ENCODE measurements at regions not wholly inside any gene's neighbourhood (a gene's known extent, or its start where the extent isn't known, plus 50 kb on each side); places are given as distances from the start of the nearest gene placed in this dataset.

- no peaks in the 10 kb centered on the region for H4K20me1 ChIP-seq (ENCODE audit: insufficient read depth, low read length)
- no peak overlapping the region for H3K27ac ChIP-seq (ENCODE audit: low read depth, low read length, poor library complexity, severe bottlenecking)
- intact Hi-C loops (cut with micrococcal nuclease; ENCODE audit: unreplicated experiment): no loop called here
- no peaks in the 10 kb centered on the region for H3K36me3 ChIP-seq (ENCODE audit: insufficient read depth, low read length)
- no peak for DNase-seq (ENCODE audit: low spot score)
- H3K79me2 ChIP-seq (ENCODE audit: insufficient read depth, low read depth, low read length): no peaks in the 10 kb centered on the region
- no peaks in the 10 kb centered on the region for H3K9me3 ChIP-seq (ENCODE audit: low read length)
- TF ChIP-seq EZH2phosphoT487 (IDR thresholded peaks at IDR 0.05; ENCODE audit: borderline replicate concordance, low read depth, low read length) (no peak), CTCF (conservative IDR thresholded peaks at IDR 0.05; ENCODE audit: low read length) (no peak)
- POLR2A ChIA-PET: interaction anchor here (0.6 kb wide), 1 partner anchor 604 kb away, joined by 4 read pairs; no protein-coding TSS in a partner anchor
- CTCF ChIA-PET (ENCODE audit: unreplicated experiment): no interaction called here
- H2AFZ ChIP-seq (ENCODE audit: low read length): no peak overlapping the region
- H3K9me2 ChIP-seq (ENCODE audit: insufficient read depth, low read length): no peaks in the 10 kb centered on the region
- H3K4me1 ChIP-seq (ENCODE audit: insufficient read depth, low read length, poor library complexity, severe bottlenecking): no peaks in the 10 kb centered on the region
- H3K4me3 ChIP-seq (ENCODE audit: low read depth, low read length, poor library complexity, severe bottlenecking): no peak overlapping the region
- H3K4me2 ChIP-seq (ENCODE audit: low read length): no peak overlapping the region
- BruUV-seq (replicated peaks): no TSS peak
Measured at GRCh38 chr10:2895594-2896196, 171.7 kb upstream of the PFKP start.

- CTCF ChIA-PET (ENCODE audit: unreplicated experiment): no interaction called here
- H3K4me2 ChIP-seq (ENCODE audit: low read length): no peak overlapping the region
- TF ChIP-seq EZH2phosphoT487 (IDR thresholded peaks at IDR 0.05; ENCODE audit: borderline replicate concordance, low read depth, low read length) (no peak), CTCF (conservative IDR thresholded peaks at IDR 0.05; ENCODE audit: low read length) (no peak)
- no peak overlapping the region for H2AFZ ChIP-seq (ENCODE audit: low read length)
- no peaks in the 10 kb centered on the region for H3K79me2 ChIP-seq (ENCODE audit: insufficient read depth, low read depth, low read length)
- BruUV-seq (replicated peaks): no TSS peak
- no peaks in the 10 kb centered on the region for H4K20me1 ChIP-seq (ENCODE audit: insufficient read depth, low read length)
- no peaks in the 10 kb centered on the region for H3K9me3 ChIP-seq (ENCODE audit: low read length)
- intact Hi-C loops (cut with micrococcal nuclease; ENCODE audit: unreplicated experiment): no loop called here
- no peaks in the 10 kb centered on the region for H3K36me3 ChIP-seq (ENCODE audit: insufficient read depth, low read length)
- H3K9me2 ChIP-seq (ENCODE audit: insufficient read depth, low read length): no peaks in the 10 kb centered on the region
- H3K27ac ChIP-seq (ENCODE audit: low read depth, low read length, poor library complexity, severe bottlenecking): no peak overlapping the region
- POLR2A ChIA-PET: no interaction called here
- no peaks in the 10 kb centered on the region for H3K4me1 ChIP-seq (ENCODE audit: insufficient read depth, low read length, poor library complexity, severe bottlenecking)
- no peak for DNase-seq (ENCODE audit: low spot score)
- H3K4me3 ChIP-seq (ENCODE audit: low read depth, low read length, poor library complexity, severe bottlenecking): no peak overlapping the region
Measured at GRCh38 chr10:2893991-2894390, 173.4 kb upstream of the PFKP start.

- no peaks in the 10 kb centered on the region for H3K36me3 ChIP-seq (ENCODE audit: insufficient read depth, low read length)
- CTCF ChIA-PET (ENCODE audit: unreplicated experiment): no interaction called here
- H3K9me3 ChIP-seq (ENCODE audit: low read length): no peaks in the 10 kb centered on the region
- no peaks in the 10 kb centered on the region for H3K9me2 ChIP-seq (ENCODE audit: insufficient read depth, low read length)
- POLR2A ChIA-PET: no interaction called here
- no TSS peak for BruUV-seq (replicated peaks)
- TF ChIP-seq CTCF (conservative IDR thresholded peaks at IDR 0.05; ENCODE audit: low read length) (no peak), EZH2phosphoT487 (IDR thresholded peaks at IDR 0.05; ENCODE audit: borderline replicate concordance, low read depth, low read length) (no peak)
- no peaks in the 10 kb centered on the region for H3K4me1 ChIP-seq (ENCODE audit: insufficient read depth, low read length, poor library complexity, severe bottlenecking)
- intact Hi-C loops (cut with micrococcal nuclease; ENCODE audit: unreplicated experiment): no loop called here
- no peak overlapping the region for H2AFZ ChIP-seq (ENCODE audit: low read length)
- no peaks in the 10 kb centered on the region for H4K20me1 ChIP-seq (ENCODE audit: insufficient read depth, low read length)
- no peak for DNase-seq (ENCODE audit: low spot score)
- no peak overlapping the region for H3K4me2 ChIP-seq (ENCODE audit: low read length)
- H3K4me3 ChIP-seq (ENCODE audit: low read depth, low read length, poor library complexity, severe bottlenecking): no peak overlapping the region
- no peaks in the 10 kb centered on the region for H3K79me2 ChIP-seq (ENCODE audit: insufficient read depth, low read depth, low read length)
- H3K27ac ChIP-seq (ENCODE audit: low read depth, low read length, poor library complexity, severe bottlenecking): no peak overlapping the region
Measured at GRCh38 chr10:2893158-2893845, 174.0 kb upstream of the PFKP start.
